ENCODE measurements at regions not wholly inside any gene's neighbourhood (a gene's known extent, or its start where the extent isn't known, plus 50 kb on each side); places are given as distances from the start of the nearest gene placed in this dataset.

- ATAC-seq = peak; percentile 97
- peak; percentile 81 for TF ChIP-seq ISL1 (CRISPR knock-in tag; IDR thresholded peaks at IDR 0.05)
- TF ChIP-seq GLIS3 (CRISPR knock-in tag; IDR thresholded peaks at IDR 0.05) = no peak
- no peak for TF ChIP-seq ESRRG (CRISPR knock-in tag; IDR thresholded peaks at IDR 0.05)
- no peak for TF ChIP-seq CREB5 (CRISPR knock-in tag; IDR thresholded peaks at IDR 0.05; ENCODE audit: low read depth)
- no peak for TF ChIP-seq CSDC2 (CRISPR knock-in tag; IDR thresholded peaks at IDR 0.05)
- no peak for TF ChIP-seq BACH2 (CRISPR knock-in tag; IDR thresholded peaks at IDR 0.05; ENCODE audit: borderline replicate concordance)
- no peak for TF ChIP-seq RARB (CRISPR knock-in tag; IDR thresholded peaks at IDR 0.05)
Observed at GRCh38 chr13:97879646-97880310, 73.7 kb upstream of the IPO5 start.

GRCh38 chr13:97880311-97880675 is 73.2 kb upstream of the IPO5 start:
- peak; percentile 48 for ATAC-seq
- TF ChIP-seq PPARA (CRISPR knock-in tag; IDR thresholded peaks at IDR 0.05; ENCODE audit: borderline replicate concordance) (no peak), TSHZ2 (CRISPR knock-in tag; IDR thresholded peaks at IDR 0.05) (no peak), RARB (CRISPR knock-in tag; IDR thresholded peaks at IDR 0.05) (no peak), CREB5 (CRISPR knock-in tag; IDR thresholded peaks at IDR 0.05; ENCODE audit: low read depth) (no peak), CSDC2 (CRISPR knock-in tag; IDR thresholded peaks at IDR 0.05) (no peak), CSRNP3 (CRISPR knock-in tag; IDR thresholded peaks at IDR 0.05) (no peak), ZNF70 (CRISPR knock-in tag; IDR thresholded peaks at IDR 0.05) (no peak), POU6F1 (CRISPR knock-in tag; IDR thresholded peaks at IDR 0.05; ENCODE audit: borderline replicate concordance, low read depth) (no peak), ARNTL (CRISPR knock-in tag; IDR thresholded peaks at IDR 0.05; ENCODE audit: borderline replicate concordance, low read depth) (no peak), ZNF8 (CRISPR knock-in tag; IDR thresholded peaks at IDR 0.05) (no peak), ZFP30 (CRISPR knock-in tag; IDR thresholded peaks at IDR 0.05) (no peak), SNAI2 (CRISPR knock-in tag; IDR thresholded peaks at IDR 0.05) (no peak)

GRCh38 chr13:97881556-97881955 is 71.9 kb upstream of the IPO5 start:
- no peak for ATAC-seq
- TF ChIP-seq ZNF70 (CRISPR knock-in tag; IDR thresholded peaks at IDR 0.05) = no peak
- TF ChIP-seq CREB5 (CRISPR knock-in tag; IDR thresholded peaks at IDR 0.05; ENCODE audit: low read depth) = no peak
- no peak for TF ChIP-seq GLIS3 (CRISPR knock-in tag; IDR thresholded peaks at IDR 0.05)
- TF ChIP-seq ARNTL (CRISPR knock-in tag; IDR thresholded peaks at IDR 0.05; ENCODE audit: borderline replicate concordance, low read depth) = no peak
- no peak for TF ChIP-seq ESRRG (CRISPR knock-in tag; IDR thresholded peaks at IDR 0.05)
- TF ChIP-seq OSR1 (CRISPR knock-in tag; IDR thresholded peaks at IDR 0.05) = no peak
- TF ChIP-seq PPARA (CRISPR knock-in tag; IDR thresholded peaks at IDR 0.05; ENCODE audit: borderline replicate concordance) = no peak
- no peak for TF ChIP-seq BACH2 (CRISPR knock-in tag; IDR thresholded peaks at IDR 0.05; ENCODE audit: borderline replicate concordance)
- TF ChIP-seq TOX (CRISPR knock-in tag; IDR thresholded peaks at IDR 0.05; ENCODE audit: borderline replicate concordance) = no peak
- no peak for TF ChIP-seq ISL1 (CRISPR knock-in tag; IDR thresholded peaks at IDR 0.05)
- no peak for TF ChIP-seq POU6F1 (CRISPR knock-in tag; IDR thresholded peaks at IDR 0.05; ENCODE audit: borderline replicate concordance, low read depth)

All from SK-N-SH treated with all-trans-retinoic acid at 6 μM for 48 hours (cell line).